SK-N-SH (cell line): ENCODE measurements at regions not wholly inside any gene's neighbourhood (a gene's known extent, or its start where the extent isn't known, plus 50 kb on each side); places are given as distances from the start of the nearest gene placed in this dataset.

Experiments used
- CTCF ChIP-seq: fragments of 200-600 bp; sonication (generic); IDR thresholded peaks from 2 replicates; pipeline ENCODE4 v1.6.1; 2017; ENCODE audit warnings: antibody characterized with exemption, mild to moderate bottlenecking, moderate library complexity
- EP300 ChIP-seq, 2 experiments: IDR thresholded peaks; 2 replicates each; pipeline versions ENCODE4 v1.4.0 to v1.6.1; 2012; ENCODE audit warnings: borderline replicate concordance in 1 of 2, low read depth in 1 of 2, low read length in 1 of 2
- RAD21 ChIP-seq: IDR thresholded peaks from 2 replicates; pipeline ENCODE4 v1.6.1; 2012; ENCODE audit warnings: mild to moderate bottlenecking, low read length
- REST ChIP-seq: IDR thresholded peaks from 2 replicates; pipeline ENCODE4 v1.6.1; 2012; ENCODE audit warnings: mild to moderate bottlenecking, low read depth, low read length, moderate library complexity
- ZBTB33 ChIP-seq: IDR thresholded peaks from 2 replicates; pipeline ENCODE4 v1.4.0; 2012; ENCODE audit warnings: low read depth, borderline replicate concordance

- no peak for TF ChIP-seq RAD21
- no peak for TF ChIP-seq ZBTB33
- TF ChIP-seq CTCF, result no peak
- no peak for TF ChIP-seq REST
- no peak for TF ChIP-seq EP300 (IDR thresholded peaks at IDR 0.05; ENCODE audit: borderline replicate concordance in 1 of 2, low read depth in 1 of 2, low read length in 1 of 2)
These were observed 252.6 kb upstream of the CFAP20DC start for GRCh38 chr3:59302442-59302841.
